CD14-positive monocyte (primary cell): ENCODE measurements at regions not wholly inside any gene's neighbourhood (a gene's known extent, or its start where the extent isn't known, plus 50 kb on each side); places are given as distances from the start of the nearest gene placed in this dataset.

Experiments used
- DNase-seq, 3 donors: peaks; one replicate each; pipeline ENCODE4 v3.0.0-alpha.2; 2011 to 2022
- H2AFZ ChIP-seq: 2 replicates; pipeline ENCODE4 v1.6.0; 2012; ENCODE audit warnings: mild to moderate bottlenecking, low read depth, low read length, inconsistent platforms; ENCODE audit not compliant: insufficient read depth, poor library complexity, severe bottlenecking
- H3K27ac ChIP-seq, 2 donors: 1 replicate in 1 of 2; 2 replicates in 1 of 2; pipeline ENCODE4 v1.5.1; 2012 to 2013; ENCODE audit warnings: low read length in 2 of 2, control low read depth in 1 of 2, inconsistent platforms in 1 of 2, low read depth in 1 of 2, mild to moderate bottlenecking in 1 of 2
- H3K27me3 ChIP-seq, 2 donors: one replicate each; pipeline versions ENCODE4 v1.6.0 to v1.6.1; 2011 to 2013; ENCODE audit warnings: low read length in 2 of 2; ENCODE audit not compliant: control insufficient read depth in 2 of 2, insufficient read depth in 2 of 2
- H3K36me3 ChIP-seq, 2 donors: replicated peaks in 1 of 2; 1 replicate in 1 of 2; 2 replicates in 1 of 2; pipeline versions ENCODE4 v1.5.1 to v1.6.1; 2012 to 2013; ENCODE audit warnings: low read length in 2 of 2, control low read depth in 1 of 2, inconsistent platforms in 1 of 2, mild to moderate bottlenecking in 1 of 2; ENCODE audit not compliant: insufficient read depth in 2 of 2, control insufficient read depth in 1 of 2
- H3K4me1 ChIP-seq, 2 donors: 1 replicate in 1 of 2; 2 replicates in 1 of 2; pipeline versions ENCODE4 v1.5.1 to v1.6.1; 2012 to 2013; ENCODE audit warnings: low read length in 2 of 2, control low read depth in 1 of 2, inconsistent platforms in 1 of 2, mild to moderate bottlenecking in 1 of 2, moderate library complexity in 1 of 2; ENCODE audit not compliant: insufficient read depth in 2 of 2, control insufficient read depth in 1 of 2
- H3K4me2 ChIP-seq: replicated peaks from 2 replicates; pipeline ENCODE3; 2012; ENCODE audit warnings: low read length, moderate library complexity, mild to moderate bottlenecking; ENCODE audit not compliant: poor library complexity, severe bottlenecking; ENCODE audit errors: extremely low read depth
- H3K4me3 ChIP-seq, 3 experiments: fragments of 200-600 bp in 1 of 3; sonication (generic) in 1 of 3; replicated peaks in 1 of 3; 1 replicate in 2 of 3; 2 replicates in 1 of 3; pipeline ENCODE4 v1.5.1; 2011 to 2013; ENCODE audit warnings: low read length in 3 of 3, mild to moderate bottlenecking in 3 of 3, control low read depth in 2 of 3, low read depth in 2 of 3, inconsistent platforms in 1 of 3, moderate library complexity in 1 of 3
- H3K79me2 ChIP-seq: 2 replicates; pipeline ENCODE4 v1.6.0; 2012; ENCODE audit warnings: mild to moderate bottlenecking, control low read depth, inconsistent platforms, low read length, moderate library complexity; ENCODE audit not compliant: insufficient read depth
- H3K9ac ChIP-seq: 2 replicates; pipeline ENCODE4 v1.6.0; 2017; ENCODE audit warnings: low read length, mild to moderate bottlenecking; ENCODE audit not compliant: insufficient read depth, poor library complexity, severe bottlenecking
- H3K9me3 ChIP-seq, 2 donors: replicated peaks in 1 of 2; 1 replicate in 1 of 2; 2 replicates in 1 of 2; pipeline versions ENCODE4 v1.5.1 to v1.6.1; 2012 to 2013; ENCODE audit warnings: low read length in 2 of 2, control low read depth in 1 of 2; ENCODE audit not compliant: control insufficient read depth in 1 of 2, insufficient read depth in 1 of 2
- H4K20me1 ChIP-seq: 2 replicates; pipeline ENCODE4 v1.6.0; 2012; ENCODE audit warnings: mild to moderate bottlenecking, low read length, control low read depth, moderate library complexity; ENCODE audit not compliant: insufficient read depth
- H3K27ac Mint-ChIP-seq, 7 donors: one replicate each; pipeline ENCODE4 v1.8.0; 2020; ENCODE audit warnings: mild to moderate bottlenecking in 7 of 7, mixed read lengths in 7 of 7, moderate library complexity in 6 of 7, inconsistent platforms in 2 of 7
- H3K27me3 Mint-ChIP-seq, 3 donors: one replicate each; pipeline ENCODE4 v1.8.0; 2021 to 2022; ENCODE audit warnings: low read depth in 3 of 3, mild to moderate bottlenecking in 3 of 3, mixed read lengths in 3 of 3, moderate library complexity in 3 of 3, inconsistent platforms in 1 of 3
- H3K36me3 Mint-ChIP-seq, 2 donors: one replicate each; pipeline ENCODE4 v1.8.0; 2020; ENCODE audit warnings: mixed read lengths in 2 of 2, inconsistent platforms in 1 of 2, mild to moderate bottlenecking in 1 of 2
- H3K4me1 Mint-ChIP-seq: one replicate; pipeline ENCODE4 v1.8.0; 2020; ENCODE audit warnings: mild to moderate bottlenecking, mixed read lengths
- H3K4me3 Mint-ChIP-seq, 2 donors: one replicate each; pipeline ENCODE4 v1.8.0; 2020; ENCODE audit warnings: mild to moderate bottlenecking in 2 of 2, mixed read lengths in 2 of 2, moderate library complexity in 1 of 2
- H3K9me3 Mint-ChIP-seq, 7 donors: one replicate each; pipeline ENCODE4 v1.8.0; 2020 to 2022; ENCODE audit warnings: mixed read lengths in 7 of 7, mild to moderate bottlenecking in 6 of 7, moderate library complexity in 6 of 7, inconsistent platforms in 2 of 7
- CTCF ChIP-seq: fragments of 200-600 bp; IDR thresholded peaks from one replicate; pipeline ENCODE4 v1.8.0; 2022; ENCODE audit warnings: antibody characterized with exemption, mild to moderate bottlenecking
- WGBS: methylation state at CpG from one replicate; pipeline ENCODE4 v1.1.5; 2013; ENCODE audit warnings: missing lambda C conversion rate; ENCODE audit not compliant: insufficient coverage; 5-methylcytosine and 5-hydroxymethylcytosine counted together
- intact Hi-C, 2 donors: fragments of 100-400 bp; cut with micrococcal nuclease; formaldehyde crosslinking; loops; one replicate each; pipeline versions ENCODE4 v1.15.0 to v1.15.1; 2023

GRCh38 chr1:82893712-82894470, 1093.2 kb downstream of the ADGRL2 start:
- Histone ChIP-seq H3K27me3 (no peaks in the 10 kb centered on the region), H3K36me3 (no peaks in the 10 kb centered on the region), H3K9me3 (peaks cover 0 to under 1% of the 10 kb centered on the region in 2 donors), H3K27ac (no peak overlapping the region), H3K4me1 (no peaks in the 10 kb centered on the region), H3K79me2 (no peaks in the 10 kb centered on the region), H3K4me2 (no peak overlapping the region), H3K9ac (no peak overlapping the region), H2AFZ (no peak overlapping the region), H4K20me1 (no peaks in the 10 kb centered on the region), H3K4me3 (no peak overlapping the region)
- DNase-seq, result no peak
- Mint-ChIP-seq H3K27me3 (no peaks in the 10 kb centered on the region), H3K27ac (no peak overlapping the region), H3K4me1 (no peaks in the 10 kb centered on the region), H3K36me3 (no peaks in the 10 kb centered on the region), H3K4me3 (no peak overlapping the region), H3K9me3 (peaks cover 0 to 2% (median 0%) of the 10 kb centered on the region in 7 donors)
- TF ChIP-seq CTCF, result no peak
- intact Hi-C loops, result no loop called here
- WGBS, result no CpG with 5 or more reads among the region's 5 CpGs

GRCh38 chr1:82880506-82880905, 1079.8 kb downstream of the ADGRL2 start:
- Histone ChIP-seq H3K9ac (no peak overlapping the region), H4K20me1 (no peaks in the 10 kb centered on the region), H3K4me1 (no peaks in the 10 kb centered on the region), H3K4me2 (no peak overlapping the region), H3K9me3 (no peaks in the 10 kb centered on the region), H3K4me3 (no peak overlapping the region), H3K79me2 (no peaks in the 10 kb centered on the region), H3K27ac (no peak overlapping the region), H3K36me3 (no peaks in the 10 kb centered on the region), H3K27me3 (no peaks in the 10 kb centered on the region), H2AFZ (no peak overlapping the region)
- no peak overlapping the region for H3K27ac Mint-ChIP-seq
- peaks cover 0 to 5% (median 2%) of the 10 kb centered on the region in 7 donors for H3K9me3 Mint-ChIP-seq
- no peak for DNase-seq
- H3K4me3 Mint-ChIP-seq, result no peak overlapping the region
- intact Hi-C loops, result no loop called here
- no peaks in the 10 kb centered on the region for H3K27me3 Mint-ChIP-seq
- H3K4me1 Mint-ChIP-seq, result no peaks in the 10 kb centered on the region
- WGBS, result no CpG with 5 or more reads among the region's 3 CpGs
- TF ChIP-seq CTCF, result no peak
- H3K36me3 Mint-ChIP-seq, result no peaks in the 10 kb centered on the region
